Suppressor macrophage (primary cell): ENCODE measurements at regions not wholly inside any gene's neighbourhood (a gene's known extent, or its start where the extent isn't known, plus 50 kb on each side); places are given as distances from the start of the nearest gene placed in this dataset.
A peak's percentile ranks its signal among the peaks of the same experiment; 100 is the strongest.
"Not testable (repeated sequence)": the region's sequence is repeated elsewhere in the genome, so short reads cannot be mapped to it uniquely, and the experiment has no call there.

ENCODE experiments used
- DNase-seq, 4 experiments: peaks; one replicate each; pipeline ENCODE4 v3.0.0-alpha.2; 2020 to 2022

DNA sequence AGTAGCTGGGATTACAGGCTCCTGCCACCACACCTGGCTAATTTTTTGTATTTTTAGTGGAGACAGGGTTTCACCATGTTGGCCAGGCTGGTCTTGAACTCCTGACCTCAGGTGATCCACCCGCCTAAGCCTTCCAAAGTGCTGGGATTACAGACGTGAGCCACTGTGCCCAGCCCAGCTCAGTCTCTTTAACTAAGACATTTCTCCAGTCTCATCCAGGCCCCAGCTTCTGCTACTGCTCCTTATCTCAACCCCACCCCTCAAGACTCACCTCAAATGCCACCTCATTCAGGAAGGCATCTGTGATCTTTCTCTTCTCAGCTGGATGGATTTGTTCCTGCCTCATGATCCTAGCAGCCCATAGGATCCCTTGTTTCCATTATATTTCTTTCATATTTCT is 85.9 kb upstream of the GRAMD1B start:
- not testable (repeated sequence) for DNase-seq

- DNase-seq = no peak
Observed at GRCh38 chr11:123338997-123339752, 90.9 kb upstream of the GRAMD1B start.

GRCh38 chr11:123338266-123338800 is 91.7 kb upstream of the GRAMD1B start:
- DNase-seq = no peak

DNA sequence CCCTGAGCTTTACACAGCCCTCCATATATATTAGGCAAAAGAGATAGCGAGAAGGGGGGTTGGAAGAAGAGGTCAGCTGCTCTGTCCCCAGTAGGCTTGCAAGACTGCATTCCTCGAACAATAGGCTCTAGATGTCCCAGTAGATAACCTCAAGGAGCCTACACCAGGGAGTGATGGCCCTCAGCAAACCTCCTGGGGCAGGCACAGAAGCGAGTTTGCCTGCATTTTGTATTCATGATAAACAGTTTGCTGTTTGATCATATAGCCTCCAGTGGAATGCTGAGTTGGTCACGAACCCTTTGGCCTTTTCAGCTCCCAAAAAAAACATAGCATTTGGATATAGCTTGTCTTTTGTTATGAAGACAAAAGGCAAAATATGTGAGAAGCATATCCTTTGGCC is 95.1 kb upstream of the GRAMD1B start:
- no peak for DNase-seq

- DNase-seq = not testable (repeated sequence)
Observed at GRCh38 chr11:123332577-123332976, 97.5 kb upstream of the GRAMD1B start.

GRCh38 chr11:123330948-123331347 is 99.1 kb upstream of the GRAMD1B start:
- no peak for DNase-seq

- no peak for DNase-seq
Observed at GRCh38 chr11:123330471-123330870, 99.6 kb upstream of the GRAMD1B start.

- no peak for DNase-seq
Observed at GRCh38 chr11:123330071-123330470, 100.0 kb upstream of the GRAMD1B start.

GRCh38 chr11:123328281-123328867 is 101.7 kb upstream of the GRAMD1B start:
- no peak for DNase-seq

- peak in 1 of 4 experiments; percentile 11 for DNase-seq
Observed at GRCh38 chr11:123325533-123325932, 104.5 kb upstream of the GRAMD1B start.

GRCh38 chr11:123323568-123323967 is 106.5 kb upstream of the GRAMD1B start:
- DNase-seq = no peak

DNA sequence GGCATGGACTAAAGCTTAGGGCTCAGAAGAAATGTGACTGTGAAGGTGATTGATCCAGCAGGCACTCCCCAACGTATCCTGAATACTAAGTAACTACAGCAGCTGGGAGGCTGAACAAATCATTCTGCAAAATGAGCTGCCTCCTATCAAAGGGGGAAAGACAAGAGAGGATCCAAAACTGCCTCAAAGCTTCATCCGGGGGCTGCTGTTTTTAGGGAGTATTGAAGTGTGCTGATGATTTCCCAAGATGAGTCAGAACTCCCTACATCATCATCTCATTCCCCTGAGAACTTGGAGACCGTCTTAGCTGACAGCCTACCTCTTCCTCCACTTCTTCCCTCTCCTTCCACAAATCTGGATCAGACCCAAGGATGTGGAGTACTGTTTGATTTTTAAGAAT is 108.4 kb upstream of the GRAMD1B start:
- no peak for DNase-seq

GRCh38 chr11:123318623-123319022 is 111.4 kb upstream of the GRAMD1B start:
- no peak for DNase-seq

GRCh38 chr11:123318132-123318531 is 111.9 kb upstream of the GRAMD1B start:
- not testable (repeated sequence) for DNase-seq

DNA sequence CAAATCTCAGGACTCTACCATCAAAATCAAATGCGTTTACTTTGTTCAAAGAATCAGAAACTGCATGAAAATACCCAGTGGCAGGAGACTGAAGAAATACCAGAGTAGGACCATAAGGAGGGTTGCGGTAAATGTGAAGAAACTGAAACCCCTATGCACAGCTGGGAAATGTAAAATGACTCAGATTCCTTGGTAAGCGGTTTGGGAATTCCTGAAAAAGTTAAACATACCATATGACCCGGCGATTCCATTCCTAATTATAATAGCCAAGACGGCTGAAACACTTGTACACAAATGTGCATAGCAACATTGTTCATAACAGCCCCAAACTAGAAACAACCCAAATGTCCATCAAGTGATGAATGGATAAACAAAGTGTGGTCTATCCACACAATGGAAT is 114.1 kb upstream of the GRAMD1B start:
- no peak for DNase-seq

- DNase-seq = no peak
Observed at GRCh38 chr11:123314972-123315371, 115.1 kb upstream of the GRAMD1B start.

DNA sequence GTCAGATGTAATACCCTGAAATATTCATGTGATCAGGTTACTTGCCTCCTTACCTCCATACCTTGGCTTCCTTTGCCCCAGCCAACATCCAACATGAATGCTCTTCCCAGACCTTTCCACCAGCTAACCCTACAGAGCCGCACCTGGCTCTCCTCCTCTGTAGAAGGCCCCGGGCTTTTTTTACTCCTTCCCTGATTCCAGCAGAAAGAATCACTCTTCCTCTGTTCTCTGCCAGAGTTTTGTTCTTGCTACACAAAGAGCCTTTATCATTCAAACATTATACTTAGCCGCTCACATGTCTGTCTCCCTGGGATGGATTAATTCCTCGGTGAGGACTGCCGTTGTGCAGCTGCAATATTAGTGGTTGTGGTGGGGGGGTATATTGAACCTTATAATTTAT is 116.8 kb upstream of the GRAMD1B start:
- no peak for DNase-seq

DNA sequence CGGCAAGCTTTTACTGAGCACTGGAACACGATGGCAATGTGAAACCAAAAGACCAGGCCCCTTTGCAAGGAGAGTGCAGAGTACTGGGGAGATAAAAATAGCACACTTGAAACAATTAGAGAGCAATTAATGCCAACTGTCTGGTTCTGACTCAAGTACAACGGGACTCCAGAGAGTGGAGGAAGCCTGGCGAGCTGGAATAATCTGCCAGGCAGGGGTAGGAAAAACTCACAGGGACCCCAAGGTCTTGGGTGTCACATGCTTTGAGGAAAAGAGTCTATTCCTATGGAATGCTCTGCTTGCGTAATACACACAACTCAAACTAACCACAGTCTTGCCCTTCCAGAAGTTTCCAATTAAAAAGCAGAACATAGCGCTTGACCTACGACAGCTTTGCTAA is 113.0 kb upstream of the CLMP start:
- DNase-seq = peak in 2 of 4 experiments; percentile 20 to 39

DNA sequence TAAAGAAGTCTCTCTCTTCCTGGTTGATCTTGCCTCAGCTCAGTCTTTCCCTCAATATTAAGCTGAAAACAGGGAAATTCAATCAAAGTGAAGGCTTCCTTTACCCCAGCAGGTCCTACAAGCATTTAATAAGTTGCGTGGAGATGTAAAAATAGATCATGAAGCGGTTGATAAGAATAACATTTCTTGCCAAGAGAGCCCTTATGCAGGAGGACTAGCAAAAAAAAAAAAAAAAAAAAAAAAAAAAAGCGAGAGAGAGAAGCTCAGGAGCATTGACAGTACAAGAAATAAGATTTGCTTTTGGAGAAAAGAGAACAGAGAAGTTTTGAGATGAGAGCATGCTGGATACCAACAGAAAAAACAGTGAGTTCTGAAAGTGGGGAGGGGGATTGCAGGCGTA is 112.2 kb upstream of the CLMP start:
- DNase-seq = no peak

- no peak for DNase-seq
Observed at GRCh38 chr11:123306531-123306930, 111.5 kb upstream of the CLMP start.

GRCh38 chr11:123305601-123306375 is 110.7 kb upstream of the CLMP start:
- no peak for DNase-seq

DNA sequence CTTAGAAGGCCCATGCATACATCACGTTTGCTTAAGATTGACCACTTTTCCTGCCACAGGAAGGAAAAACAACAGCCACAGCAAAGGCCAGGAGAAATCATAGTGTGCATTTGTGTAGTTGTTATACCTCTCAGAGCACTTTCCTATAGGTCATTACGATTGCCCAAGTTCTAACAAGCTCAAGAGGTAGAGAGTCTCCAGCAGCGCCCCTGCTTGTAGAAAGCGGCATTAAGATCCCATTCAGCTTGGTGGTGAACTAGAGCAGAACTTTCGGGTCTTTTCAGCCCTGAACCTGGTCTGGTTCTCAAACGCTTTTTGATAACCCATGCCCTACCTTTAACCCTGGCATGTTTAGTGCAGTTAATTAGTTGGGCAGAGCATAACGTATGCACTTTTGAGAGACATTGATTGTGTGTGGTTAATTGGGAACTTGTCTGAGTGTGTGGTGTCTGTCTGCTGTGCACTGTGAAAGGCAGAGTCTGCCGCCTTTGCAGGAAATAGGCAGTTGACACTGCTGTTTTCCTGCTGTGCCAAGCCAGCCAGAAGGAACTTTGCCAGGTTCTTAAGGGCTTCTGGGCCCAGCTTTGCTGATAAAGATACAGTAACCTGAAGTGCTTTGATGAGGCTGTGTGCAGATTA is 109.9 kb upstream of the CLMP start:
- peak in 2 of 4 experiments; percentile 10 for DNase-seq

DNA sequence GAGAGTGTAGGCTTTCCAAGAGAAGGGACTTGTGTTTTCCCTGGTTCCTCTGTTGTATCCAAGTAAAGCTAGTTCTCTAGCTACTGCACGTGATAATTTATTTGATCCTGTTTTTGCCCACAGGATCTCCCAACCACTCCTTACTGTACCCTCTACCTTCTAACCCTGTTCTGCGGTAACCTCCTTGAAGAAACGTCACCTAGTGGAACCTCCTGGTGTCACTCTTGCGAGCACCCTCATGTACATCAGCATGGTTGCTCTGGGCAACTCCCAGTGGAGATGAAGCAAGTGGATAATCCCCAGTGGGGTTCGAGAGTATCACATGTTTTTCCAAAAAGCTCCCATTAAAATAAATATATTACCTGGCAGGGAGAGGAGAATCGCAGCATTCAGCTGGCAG is 108.9 kb upstream of the CLMP start:
- no peak for DNase-seq
